WERI-Rb-1 (cell line): ENCODE measurements at regions not wholly inside any gene's neighbourhood (a gene's known extent, or its start where the extent isn't known, plus 50 kb on each side); places are given as distances from the start of the nearest gene placed in this dataset.

ENCODE experiments used
- DNase-seq: peaks from one replicate; pipeline ENCODE4 v3.0.0-alpha.2; 2020
- H3K27ac ChIP-seq: fragments of 250-450 bp; sonication (Bioruptor Pico); 2 replicates; pipeline ENCODE4 v1.5.1; 2020; ENCODE audit warnings: mild to moderate bottlenecking, moderate library complexity
- H3K27me3 ChIP-seq: fragments of 250-450 bp; sonication (Bioruptor Pico); 2 replicates; pipeline ENCODE4 v1.5.1; 2021; ENCODE audit warnings: mild to moderate bottlenecking, low read depth, moderate library complexity; ENCODE audit not compliant: insufficient read depth, severe bottlenecking
- H3K36me3 ChIP-seq: fragments of 250-450 bp; sonication (Bioruptor Pico); 2 replicates; pipeline ENCODE4 v1.5.1; 2020; ENCODE audit warnings: mild to moderate bottlenecking, moderate library complexity
- H3K4me3 ChIP-seq: 2 replicates; pipeline ENCODE4 v1.5.1; 2011; ENCODE audit warnings: low read depth, mild to moderate bottlenecking, control low read depth, low read length
- H3K9me3 ChIP-seq: fragments of 250-450 bp; sonication (Bioruptor Pico); 2 replicates; pipeline ENCODE4 v1.5.1; 2021; ENCODE audit warnings: mild to moderate bottlenecking, moderate library complexity; ENCODE audit not compliant: severe bottlenecking
- TF ChIP-seq, protein P1 (sequence below): IDR thresholded peaks from 2 replicates; pipeline ENCODE4 v1.5.1; 2011; ENCODE audit warnings: low read depth, mild to moderate bottlenecking, control low read depth, inconsistent platforms, low read length

DNA sequence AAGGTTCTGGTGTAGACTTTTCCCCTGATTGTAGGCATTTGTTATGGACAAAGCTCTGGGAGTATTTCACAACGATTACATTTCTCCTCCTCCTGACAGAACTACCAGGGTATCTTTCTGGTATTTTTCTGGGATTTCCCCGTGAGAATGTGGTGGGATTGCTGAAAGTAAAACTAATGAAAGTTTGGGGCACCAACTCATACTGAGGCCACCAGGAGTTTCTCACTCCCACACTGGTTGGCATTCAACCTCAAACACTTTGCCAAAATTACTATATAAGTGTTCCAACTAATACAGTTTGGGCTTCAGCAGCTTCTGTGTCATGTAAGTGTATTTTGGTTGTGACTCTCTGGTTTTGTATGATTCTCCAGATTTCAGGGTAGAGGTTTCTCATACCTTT lies 855.1 kb downstream of the GLUD2 start:
- H3K4me3 ChIP-seq: no peak overlapping the region
- no peaks in the 10 kb centered on the region for H3K36me3 ChIP-seq
- no peak for DNase-seq
- H3K27me3 ChIP-seq: peaks cover 18% of the 10 kb centered on the region
- H3K9me3 ChIP-seq: no peaks in the 10 kb centered on the region
- TF ChIP-seq, protein P1, sequence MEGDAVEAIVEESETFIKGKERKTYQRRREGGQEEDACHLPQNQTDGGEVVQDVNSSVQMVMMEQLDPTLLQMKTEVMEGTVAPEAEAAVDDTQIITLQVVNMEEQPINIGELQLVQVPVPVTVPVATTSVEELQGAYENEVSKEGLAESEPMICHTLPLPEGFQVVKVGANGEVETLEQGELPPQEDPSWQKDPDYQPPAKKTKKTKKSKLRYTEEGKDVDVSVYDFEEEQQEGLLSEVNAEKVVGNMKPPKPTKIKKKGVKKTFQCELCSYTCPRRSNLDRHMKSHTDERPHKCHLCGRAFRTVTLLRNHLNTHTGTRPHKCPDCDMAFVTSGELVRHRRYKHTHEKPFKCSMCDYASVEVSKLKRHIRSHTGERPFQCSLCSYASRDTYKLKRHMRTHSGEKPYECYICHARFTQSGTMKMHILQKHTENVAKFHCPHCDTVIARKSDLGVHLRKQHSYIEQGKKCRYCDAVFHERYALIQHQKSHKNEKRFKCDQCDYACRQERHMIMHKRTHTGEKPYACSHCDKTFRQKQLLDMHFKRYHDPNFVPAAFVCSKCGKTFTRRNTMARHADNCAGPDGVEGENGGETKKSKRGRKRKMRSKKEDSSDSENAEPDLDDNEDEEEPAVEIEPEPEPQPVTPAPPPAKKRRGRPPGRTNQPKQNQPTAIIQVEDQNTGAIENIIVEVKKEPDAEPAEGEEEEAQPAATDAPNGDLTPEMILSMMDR: no peak
- no peak overlapping the region for H3K27ac ChIP-seq

DNA sequence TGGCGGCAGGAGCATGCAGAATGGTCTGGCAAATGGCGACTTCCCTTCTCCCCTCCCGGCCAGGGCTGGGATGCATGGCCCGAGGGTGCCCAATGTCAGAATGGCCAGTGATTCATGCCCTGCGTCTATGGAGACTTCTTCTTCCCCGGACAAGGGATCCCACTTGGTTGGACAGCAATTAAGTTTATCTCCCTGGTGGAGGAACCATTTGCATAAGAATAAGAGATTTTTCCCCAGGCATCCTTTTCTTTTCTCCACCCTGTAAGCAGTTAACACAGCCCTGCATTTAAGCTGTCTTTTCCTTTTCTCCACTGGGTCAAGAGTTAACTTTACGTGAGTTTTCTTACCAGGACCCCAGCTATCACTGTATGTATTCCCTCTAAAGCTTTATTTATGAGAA lies 856.6 kb downstream of the GLUD2 start:
- Histone ChIP-seq H3K36me3 (no peaks in the 10 kb centered on the region), H3K9me3 (no peaks in the 10 kb centered on the region), H3K4me3 (no peak overlapping the region), H3K27ac (no peak overlapping the region), H3K27me3 (peaks cover 14% of the 10 kb centered on the region)
- no peak for DNase-seq
- TF ChIP-seq, protein P1: no peak

DNA sequence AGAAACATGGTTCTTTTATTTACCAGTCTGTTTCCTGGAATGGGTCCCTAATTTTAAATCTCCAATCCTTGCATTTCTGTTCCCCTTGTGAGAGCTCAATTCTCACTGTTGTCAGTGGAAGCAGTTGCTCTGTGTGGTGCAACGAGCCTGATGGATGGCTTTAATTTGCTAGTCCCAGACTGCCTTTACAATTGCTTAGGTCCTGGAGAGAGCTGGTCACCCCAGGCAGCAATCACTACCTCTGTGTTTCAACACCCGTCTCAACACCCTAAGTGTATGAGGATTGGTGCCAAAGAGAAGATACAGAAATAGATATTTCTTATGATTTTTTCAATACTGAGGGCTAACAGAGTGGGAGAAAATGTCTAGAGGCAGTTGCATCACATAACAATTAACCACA lies 873.8 kb downstream of the GLUD2 start:
- H3K4me3 ChIP-seq: no peak overlapping the region
- DNase-seq: no peak
- TF ChIP-seq, protein P1: no peak
- no peaks in the 10 kb centered on the region for H3K36me3 ChIP-seq
- no peaks in the 10 kb centered on the region for H3K9me3 ChIP-seq
- no peak overlapping the region for H3K27ac ChIP-seq
- H3K27me3 ChIP-seq: no peaks in the 10 kb centered on the region

DNA sequence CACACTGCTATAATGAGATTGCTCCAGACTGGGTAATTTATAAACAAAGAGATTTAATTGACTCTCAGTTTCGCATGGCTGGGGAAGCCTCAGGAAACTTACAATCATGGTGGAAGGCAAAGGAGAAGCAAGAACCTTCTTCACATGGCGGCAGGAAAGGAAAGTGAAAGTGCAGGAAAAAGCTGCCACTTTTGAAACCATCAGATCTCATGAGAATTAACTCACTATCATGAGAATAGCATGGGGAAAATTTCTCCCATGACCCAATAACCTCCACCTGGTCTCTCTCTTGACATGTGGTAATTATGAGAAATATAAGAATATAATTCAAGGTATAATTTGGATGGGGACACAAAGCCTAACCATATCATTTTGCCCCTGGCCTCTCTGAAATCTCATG lies 884.2 kb downstream of the GLUD2 start:
- DNase-seq: no peak
- no peak overlapping the region for H3K27ac ChIP-seq
- H3K4me3 ChIP-seq: no peak overlapping the region
- H3K36me3 ChIP-seq: no peaks in the 10 kb centered on the region
- TF ChIP-seq, protein P1: no peak
- peaks cover 8% of the 10 kb centered on the region for H3K27me3 ChIP-seq
- H3K9me3 ChIP-seq: no peaks in the 10 kb centered on the region

DNA sequence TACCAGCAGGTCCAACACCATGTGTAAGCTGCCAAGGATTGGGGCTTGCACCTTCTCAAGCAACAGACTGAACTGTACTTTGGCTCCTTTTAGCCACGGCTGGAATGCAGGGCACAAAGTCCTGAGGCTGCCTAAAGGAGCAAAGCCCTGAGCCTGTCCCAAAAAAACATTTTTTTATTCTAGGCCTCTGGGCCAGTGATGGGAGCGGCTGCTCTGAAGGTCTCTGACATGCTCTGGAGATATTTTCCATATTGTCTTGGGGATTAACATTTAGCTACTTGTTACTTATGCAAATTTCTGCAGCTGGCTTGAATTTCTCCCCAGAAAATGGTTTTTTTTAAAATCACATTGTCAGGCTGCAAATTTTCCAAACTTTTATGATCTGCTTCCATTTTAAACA lies 885.3 kb downstream of the GLUD2 start:
- TF ChIP-seq, protein P1: no peak
- H3K36me3 ChIP-seq: no peaks in the 10 kb centered on the region

DNA sequence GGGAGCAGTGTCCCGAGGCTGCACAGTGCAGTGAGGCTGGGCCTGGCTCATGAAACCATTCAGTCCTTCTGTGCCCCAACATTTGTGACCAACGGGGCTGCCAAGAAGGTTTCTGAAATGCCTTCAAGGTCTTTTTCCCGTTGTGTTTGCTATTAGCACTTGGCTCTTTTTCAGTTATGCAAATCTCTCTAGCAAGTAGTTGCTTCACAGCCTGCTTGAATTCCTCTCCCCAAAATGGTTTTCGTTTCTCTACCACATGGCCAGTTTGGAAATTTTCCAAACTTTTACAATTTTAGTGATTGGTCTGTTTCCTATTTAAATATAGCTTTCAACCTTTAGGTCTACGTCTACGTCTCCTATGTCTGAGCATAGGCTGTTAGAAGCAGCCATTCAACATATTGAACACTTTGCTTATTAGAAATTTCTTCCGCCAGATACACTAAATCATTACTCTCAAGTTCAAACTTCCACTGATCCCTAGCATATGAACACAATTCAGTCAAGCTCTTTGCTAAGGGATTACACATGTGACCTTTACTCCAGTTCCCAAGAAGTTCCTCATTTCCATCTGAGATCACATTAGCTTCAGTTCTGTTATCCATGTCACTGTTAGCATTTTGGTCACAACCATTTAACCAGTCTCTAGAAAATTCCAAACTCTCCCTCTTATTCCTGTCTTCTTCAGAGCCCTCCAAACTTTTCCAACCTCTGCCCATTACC lies 901.8 kb downstream of the GLUD2 start:
- Histone ChIP-seq H3K27me3 (peaks cover 4% of the 10 kb centered on the region), H3K36me3 (no peaks in the 10 kb centered on the region), H3K4me3 (no peak overlapping the region), H3K9me3 (no peaks in the 10 kb centered on the region), H3K27ac (no peak overlapping the region)
- TF ChIP-seq, protein P1: no peak
- DNase-seq: no peak

More for the DNA sequence above, 885.3 kb downstream of the GLUD2 start:
- Histone ChIP-seq H3K9me3 (no peaks in the 10 kb centered on the region), H3K27me3 (peaks cover 10% of the 10 kb centered on the region), H3K4me3 (no peak overlapping the region), H3K27ac (no peak overlapping the region)
- no peak for DNase-seq
